A549 (cell line): ENCODE measurements at regions not wholly inside any gene's neighbourhood (a gene's known extent, or its start where the extent isn't known, plus 50 kb on each side); places are given as distances from the start of the nearest gene placed in this dataset.

Experiments
- GATA3 ChIP-seq: IDR thresholded peaks from 2 replicates; pipeline ENCODE4 v1.6.1; 2012; ENCODE audit warnings: borderline replicate concordance
- HOXB13 ChIP-seq: fragments of 250-450 bp; sonication (Bioruptor Pico); IDR thresholded peaks from 2 replicates; pipeline ENCODE4 v1.5.0; 2020; ENCODE audit warnings: low read depth, mild to moderate bottlenecking, moderate library complexity
- NFE2L2 ChIP-seq: fragments of 150-350 bp; conservative IDR thresholded peaks from 2 replicates; pipeline ENCODE4 v1.6.1; 2014; ENCODE audit warnings: low read length
- NPAS2 ChIP-seq: fragments of 250-450 bp; sonication (Bioruptor Pico); IDR thresholded peaks from 2 replicates; pipeline ENCODE4 v1.8.0; 2022; ENCODE audit warnings: mild to moderate bottlenecking, moderate library complexity, borderline replicate concordance
- PHF8 ChIP-seq: fragments of 200-600 bp; sonication (generic); IDR thresholded peaks from 2 replicates; pipeline ENCODE4 v1.6.1; 2016; ENCODE audit warnings: low read depth, mild to moderate bottlenecking, antibody characterized with exemption, moderate library complexity, borderline replicate concordance
- TF ChIP-seq, protein P1 (sequence below): fragments of >200 bp; sonication (Bioruptor Twin); formaldehyde crosslinking; IDR thresholded peaks from 3 replicates; pipeline ENCODE4 v1.6.1; 2016

DNA sequence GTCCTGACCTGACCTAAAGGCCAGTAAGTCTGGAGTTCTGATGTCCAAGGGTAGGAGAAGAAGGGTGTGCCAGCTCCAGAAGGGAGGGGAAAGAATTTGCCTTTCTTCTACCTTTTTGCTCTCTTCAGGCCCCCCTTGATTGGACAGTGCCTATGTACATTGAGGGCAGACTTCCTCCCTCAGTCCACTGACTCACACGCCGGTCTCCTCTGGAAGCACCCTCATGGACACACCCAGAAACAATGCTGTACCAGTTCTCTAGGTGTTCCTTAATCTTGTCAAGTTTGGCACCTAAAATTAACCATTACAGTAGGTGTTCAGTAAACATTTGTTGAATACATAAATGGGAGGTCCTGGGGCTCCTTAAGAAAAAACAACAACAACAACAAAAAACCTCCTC lies 51.0 kb upstream of the POU2F1 start (continued):
- TF ChIP-seq NFE2L2 = no peak
- no peak for TF ChIP-seq GATA3
- no peak for TF ChIP-seq PHF8
- TF ChIP-seq HOXB13 (CRISPR knock-in tag) = no peak
- TF ChIP-seq, protein P1, sequence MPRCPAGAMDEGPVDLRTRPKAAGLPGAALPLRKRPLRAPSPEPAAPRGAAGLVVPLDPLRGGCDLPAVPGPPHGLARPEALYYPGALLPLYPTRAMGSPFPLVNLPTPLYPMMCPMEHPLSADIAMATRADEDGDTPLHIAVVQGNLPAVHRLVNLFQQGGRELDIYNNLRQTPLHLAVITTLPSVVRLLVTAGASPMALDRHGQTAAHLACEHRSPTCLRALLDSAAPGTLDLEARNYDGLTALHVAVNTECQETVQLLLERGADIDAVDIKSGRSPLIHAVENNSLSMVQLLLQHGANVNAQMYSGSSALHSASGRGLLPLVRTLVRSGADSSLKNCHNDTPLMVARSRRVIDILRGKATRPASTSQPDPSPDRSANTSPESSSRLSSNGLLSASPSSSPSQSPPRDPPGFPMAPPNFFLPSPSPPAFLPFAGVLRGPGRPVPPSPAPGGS = no peak
- TF ChIP-seq NPAS2 (CRISPR knock-in tag) = no peak
